Motor neuron (in vitro differentiated cells): ENCODE measurements at regions not wholly inside any gene's neighbourhood (a gene's known extent, or its start where the extent isn't known, plus 50 kb on each side); places are given as distances from the start of the nearest gene placed in this dataset.
"Not testable (repeated sequence)": the region's sequence is repeated elsewhere in the genome, so short reads cannot be mapped to it uniquely, and the experiment has no call there.

ENCODE experiments used
- ATAC-seq, 8 experiments: fragments of 200-7000 bp; cut with Tn5 transposase; replicated peaks in 6 of 8; 2 replicates each; pipeline ENCODE4 v1.8.0; 2021; ENCODE audit warnings: mild to moderate bottlenecking in 8 of 8, moderate library complexity in 8 of 8
- H3K27ac ChIP-seq, 2 donors: fragments of 250-450 bp; sonication (Bioruptor Pico); 2 replicates each; pipeline ENCODE4 v1.9.0; 2021; ENCODE audit warnings: antibody characterized with exemption in 2 of 2, mild to moderate bottlenecking in 2 of 2, moderate library complexity in 1 of 2
- H3K4me1 ChIP-seq, 2 donors: fragments of 250-450 bp; sonication (Bioruptor Pico); replicated peaks in 1 of 2; 2 replicates each; pipeline ENCODE4 v1.6.1; 2021; ENCODE audit warnings: antibody characterized with exemption in 2 of 2, mild to moderate bottlenecking in 2 of 2, moderate library complexity in 1 of 2
- H3K4me3 ChIP-seq, 5 donors: fragments of 250-450 bp; sonication (Bioruptor Pico); 2 replicates each; pipeline ENCODE4 v1.9.0; 2021; ENCODE audit warnings: antibody characterized with exemption in 5 of 5, mild to moderate bottlenecking in 5 of 5, moderate library complexity in 4 of 5
- WGBS, 10 experiments: fragments of 450-650 bp; shearing (Covaris generic); methylation state at CpG; one replicate each; pipeline ENCODE4 v1.0.0; 2022; 5-methylcytosine and 5-hydroxymethylcytosine counted together
- in situ Hi-C, 9 experiments: fragments of 400-800 bp; cut with MboI; loops; one replicate each; pipeline ENCODE4 v1.15.0; 2021; ENCODE audit warnings: low sequenced_read_pairs in 9 of 9, low pct_unique_long_range_greater_than_20kb in 2 of 9; ENCODE audit not compliant: unreplicated experiment in 9 of 9

DNA sequence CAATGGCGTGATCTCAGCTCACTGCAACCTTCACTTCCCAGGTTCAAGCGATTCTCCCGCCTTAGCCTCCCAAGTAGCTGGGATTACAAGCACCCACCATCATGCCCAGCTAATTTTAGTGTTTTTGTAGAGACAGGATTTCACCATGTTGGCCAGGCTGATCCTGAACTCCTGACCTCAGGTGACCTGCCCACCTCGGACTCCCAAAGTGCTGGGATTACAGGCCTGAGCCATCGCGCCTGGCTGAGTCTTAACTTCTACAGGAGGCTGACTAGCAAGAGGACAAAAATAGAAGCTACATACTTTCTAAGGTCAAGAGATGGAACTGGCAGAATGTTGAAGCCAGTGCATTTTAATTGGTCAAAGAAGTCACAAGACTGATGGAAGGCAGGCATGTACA lies 2296.2 kb upstream of the RAG2 start:
- in situ Hi-C loops, H3K4me3 ChIP-seq: not testable (repeated sequence)
- 6 to 100% (median 89%) methylated on average over 1 to 4 of the region's 6 CpGs; no CpG with 5 or more reads in 2 of the 10 experiments for WGBS, 10 experiments

DNA sequence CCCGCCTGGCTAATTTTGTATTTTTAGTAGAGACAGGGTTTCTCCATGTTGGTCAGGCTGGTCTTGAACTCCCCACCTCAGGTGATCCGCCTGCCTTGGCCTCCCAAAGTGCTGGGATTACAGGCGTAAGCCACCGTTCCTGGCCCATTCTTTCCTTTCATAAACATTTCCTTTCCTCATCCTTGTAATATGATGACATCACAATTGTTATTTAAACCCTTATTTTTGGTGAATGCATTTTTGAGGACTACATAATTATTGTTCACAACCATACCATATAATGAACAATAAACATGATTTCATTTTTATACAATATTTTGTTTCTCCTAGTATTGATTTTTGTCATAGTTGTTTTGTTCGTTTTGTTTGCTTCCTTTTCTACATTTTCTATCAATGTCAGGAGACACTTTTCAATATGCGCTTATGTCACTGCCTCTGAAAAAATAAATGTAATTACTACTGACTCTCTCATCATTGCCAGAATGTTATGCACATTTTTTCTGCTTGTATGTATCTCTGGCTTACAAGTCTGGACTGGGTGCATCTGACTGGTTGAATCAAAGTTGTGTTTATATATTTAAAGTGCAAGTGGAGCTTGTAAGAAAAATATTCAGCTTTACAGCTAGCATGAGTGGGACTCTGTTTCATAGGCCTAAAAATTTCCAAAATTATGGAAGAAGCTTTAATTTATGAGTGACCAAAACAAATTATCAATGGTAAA lies 2286.3 kb upstream of the RAG2 start:
- in situ Hi-C loops = no loop called here
- H3K4me3 ChIP-seq = no peak overlapping the region

More for the DNA sequence above, 2296.2 kb upstream of the RAG2 start:
- not testable (repeated sequence) for ATAC-seq, H3K4me1 ChIP-seq, H3K27ac ChIP-seq

DNA sequence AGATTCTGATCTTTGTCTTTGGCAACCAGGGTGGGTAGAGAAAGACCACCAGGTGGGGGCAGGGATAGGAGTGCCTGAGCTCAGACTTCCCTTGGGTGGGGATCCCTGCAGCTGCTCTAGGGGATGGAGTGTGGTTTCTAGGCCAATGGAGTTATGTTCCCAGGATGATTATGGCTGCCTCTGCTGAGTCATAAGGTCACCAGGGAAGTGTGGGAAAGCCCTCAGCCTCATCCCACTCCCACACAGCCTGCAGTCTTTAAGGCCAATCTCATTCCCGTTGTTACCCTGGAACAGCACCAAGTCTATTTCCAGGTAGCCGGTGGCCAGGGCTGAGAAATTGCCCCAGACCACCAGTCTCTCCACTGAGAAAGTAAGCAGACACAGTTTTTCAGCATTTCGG lies 2269.3 kb upstream of the RAG2 start:
- 0 to 100% (median 17%) methylated on average over 1 to 2 of the region's 3 CpGs; no CpG with 5 or more reads in 3 of the 10 experiments for WGBS, 10 experiments
- H3K4me1 ChIP-seq = no peaks in the 10 kb centered on the region
- in situ Hi-C loops = no loop called here
- ATAC-seq = no peak
- no peak overlapping the region for H3K27ac ChIP-seq
- H3K4me3 ChIP-seq = no peak overlapping the region

More for the DNA sequence above, 2286.3 kb upstream of the RAG2 start:
- WGBS, 10 experiments = 0 to 100% (median 87%) methylated on average over 1 to 6 of the region's 6 CpGs
- ATAC-seq = no peak
- Histone ChIP-seq H3K27ac (no peak overlapping the region), H3K4me1 (no peaks in the 10 kb centered on the region)

DNA sequence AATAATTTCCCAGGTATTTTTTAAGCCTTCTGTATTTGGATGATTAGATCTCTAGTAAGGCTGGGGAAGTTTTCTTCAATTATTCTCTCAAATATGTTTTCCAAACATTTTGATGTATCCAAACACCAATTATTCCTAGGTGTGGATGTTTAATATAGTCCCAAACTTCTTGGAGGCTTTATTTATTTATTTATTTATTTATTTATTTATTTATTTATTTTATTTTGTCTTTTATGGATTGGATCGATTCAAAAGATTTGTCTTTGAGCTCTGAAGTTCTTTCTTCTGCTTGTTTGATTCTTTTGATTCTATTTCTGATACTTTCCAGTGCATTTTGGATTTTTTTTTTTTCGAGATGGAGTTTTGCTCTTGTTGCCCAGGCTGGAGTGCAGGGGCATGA lies 2267.9 kb upstream of the RAG2 start:
- H3K4me3 ChIP-seq = no peak overlapping the region
- no peak for ATAC-seq
- H3K27ac ChIP-seq = no peak overlapping the region
- in situ Hi-C loops = no loop called here
- H3K4me1 ChIP-seq = no peaks in the 10 kb centered on the region
- WGBS, 10 experiments = 0 to 89% (median 38%) methylated on average over 1 to 2 of the region's 2 CpGs

DNA sequence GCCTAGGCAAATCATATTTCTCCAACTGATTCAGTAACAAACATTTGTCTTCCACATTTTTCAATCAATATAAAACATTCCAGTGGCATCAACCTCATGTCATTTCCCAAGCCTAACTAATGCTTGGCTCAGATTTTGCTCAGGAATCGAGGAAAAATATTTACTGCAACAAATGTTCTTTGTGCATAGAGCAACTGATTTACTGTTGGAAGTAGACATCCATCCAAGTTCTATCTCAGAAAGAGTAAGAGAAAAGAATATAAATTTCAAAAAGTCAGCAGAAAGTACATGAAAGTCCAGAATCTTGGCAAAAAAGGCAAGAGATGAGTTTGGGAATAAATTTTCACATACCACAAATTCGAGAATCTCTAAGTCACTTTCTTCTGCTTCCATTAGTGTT lies 2245.0 kb upstream of the RAG2 start:
- in situ Hi-C loops = no loop called here
- no peaks in the 10 kb centered on the region for H3K4me1 ChIP-seq
- no peak overlapping the region for H3K4me3 ChIP-seq
- no peak for ATAC-seq
- WGBS, 10 experiments = 0 to 86% (median 56%) methylated on average over 1 to 2 of the region's 2 CpGs
- H3K27ac ChIP-seq = no peak overlapping the region

DNA sequence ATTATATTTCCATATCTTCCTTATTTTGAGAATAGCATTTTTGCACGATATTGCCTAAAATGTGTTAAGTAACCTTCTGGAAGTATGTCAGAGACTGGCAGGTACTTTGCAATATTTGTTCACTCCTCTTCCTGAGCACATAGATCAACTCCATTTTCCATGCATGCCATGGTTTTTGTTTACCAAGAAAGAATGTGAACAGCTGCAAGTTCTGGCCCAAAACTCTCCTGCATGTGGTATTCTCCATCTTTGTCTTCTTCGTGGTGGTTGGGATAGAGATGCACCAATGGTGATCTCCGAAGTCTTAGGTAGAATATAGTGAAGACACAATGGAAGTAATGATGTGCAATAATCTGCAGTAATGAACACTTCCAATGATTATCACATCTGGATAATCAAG lies 2241.0 kb upstream of the RAG2 start:
- no peak overlapping the region for H3K27ac ChIP-seq
- no peak for ATAC-seq
- in situ Hi-C loops = no loop called here
- WGBS, 10 experiments = 0 to 93% (median 37%) methylated on average over 1 to 3 of the region's 3 CpGs
- no peak overlapping the region for H3K4me3 ChIP-seq
- H3K4me1 ChIP-seq = no peaks in the 10 kb centered on the region

- in situ Hi-C loops = no loop called here
- 0 to 100% (median 20%) methylated on average over 1 to 4 of the region's 4 CpGs; no CpG with 5 or more reads in 1 of the 10 experiments for WGBS, 10 experiments
- Histone ChIP-seq H3K27ac (no peak overlapping the region), H3K4me3 (no peak overlapping the region), H3K4me1 (no peaks in the 10 kb centered on the region)
- peak in 4 of 8 experiments; percentile 34 to 77 (median 41) for ATAC-seq
Observed at GRCh38 chr11:38835966-38836365, 2237.9 kb upstream of the RAG2 start.

- Histone ChIP-seq H3K4me3 (no peak overlapping the region), H3K27ac (no peak overlapping the region), H3K4me1 (no peaks in the 10 kb centered on the region)
- in situ Hi-C loops = no loop called here
- no peak for ATAC-seq
- 14 to 100% (median 76%) methylated on average over 1 to 3 of the region's 3 CpGs; no CpG with 5 or more reads in 1 of the 10 experiments for WGBS, 10 experiments
Observed at GRCh38 chr11:38824573-38824972, 2226.5 kb upstream of the RAG2 start.

GRCh38 chr11:38821786-38822185 lies 2223.8 kb upstream of the RAG2 start:
- ATAC-seq = not testable (repeated sequence)
- 10 to 73% (median 50%) methylated on average over 3 to 6 of the region's 9 CpGs; no CpG with 5 or more reads in 7 of the 10 experiments for WGBS, 10 experiments

DNA sequence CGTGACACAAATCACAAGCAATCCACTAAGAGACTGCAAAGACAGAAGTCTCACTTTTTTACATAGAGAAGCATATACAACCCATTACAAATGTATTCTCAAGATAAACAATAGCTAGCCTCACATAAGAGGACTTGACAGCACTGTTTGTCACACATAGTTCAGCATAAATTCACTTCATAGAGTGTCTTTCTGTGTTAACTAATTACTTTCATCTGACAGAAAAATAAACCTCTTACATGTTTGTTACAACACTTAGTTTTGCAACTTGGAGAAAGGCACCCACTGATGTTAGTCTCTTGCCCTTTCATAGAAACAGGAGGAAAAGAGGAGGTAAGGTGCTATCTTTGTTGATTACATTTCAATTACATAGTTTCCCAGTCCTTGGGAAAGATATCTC lies 2221.9 kb upstream of the RAG2 start:
- no peak overlapping the region for H3K4me3 ChIP-seq
- no peak for ATAC-seq
- 0 to 100% (median 55%) methylated on average over 1 of the region's 1 CpG; no CpG with 5 or more reads in 2 of the 10 experiments for WGBS, 10 experiments
- in situ Hi-C loops = no loop called here
- no peak overlapping the region for H3K27ac ChIP-seq
- H3K4me1 ChIP-seq = peaks cover 0 to 2% of the 10 kb centered on the region in 2 donors

More at GRCh38 chr11:38821786-38822185, 2223.8 kb upstream of the RAG2 start:
- H3K27ac ChIP-seq, H3K4me3 ChIP-seq, H3K4me1 ChIP-seq, in situ Hi-C loops: not testable (repeated sequence)

DNA sequence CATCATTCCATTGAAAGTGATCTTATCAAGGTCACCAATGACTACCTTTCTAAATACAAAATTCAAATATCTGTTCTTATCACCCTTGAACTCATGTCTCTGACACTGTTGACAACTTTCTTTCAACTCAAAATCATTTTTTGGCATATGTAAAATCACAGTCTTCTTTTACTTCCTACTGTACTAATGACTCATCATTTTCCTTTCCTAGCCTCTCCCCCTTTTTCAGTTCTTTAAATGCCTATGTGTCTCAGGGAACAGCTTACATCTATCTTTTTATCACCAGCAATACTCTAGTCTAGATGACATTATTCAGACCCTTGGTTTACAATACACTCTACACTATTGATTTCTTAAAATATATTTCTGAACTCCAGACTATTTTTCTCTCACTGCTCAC lies 2220.7 kb upstream of the RAG2 start:
- no peak overlapping the region for H3K27ac ChIP-seq
- H3K4me1 ChIP-seq = peaks cover 0 to 2% of the 10 kb centered on the region in 2 donors
- in situ Hi-C loops = no loop called here
- no peak overlapping the region for H3K4me3 ChIP-seq
- ATAC-seq = no peak

DNA sequence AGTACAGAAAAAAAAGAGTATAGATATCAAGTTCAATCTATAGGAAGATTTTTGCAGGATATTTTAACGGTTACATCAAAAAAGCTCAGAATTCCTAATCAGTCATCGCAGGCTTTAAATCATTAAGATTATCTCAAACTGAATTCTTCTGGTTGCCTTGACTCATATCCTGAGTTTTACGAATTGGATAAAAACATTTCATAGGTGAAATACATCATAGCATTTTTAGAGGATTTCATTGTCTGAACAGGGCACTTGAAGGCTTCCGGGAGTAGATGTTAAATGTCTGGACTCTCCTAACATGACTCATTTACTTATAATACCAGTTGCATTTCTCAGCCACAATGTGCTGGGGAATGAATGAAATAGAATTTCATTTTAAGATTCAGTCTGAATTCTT lies 2216.6 kb upstream of the RAG2 start:
- WGBS, 10 experiments = 33 to 100% (median 75%) methylated on average over 2 to 4 of the region's 4 CpGs
- H3K27ac ChIP-seq = no peak overlapping the region

DNA sequence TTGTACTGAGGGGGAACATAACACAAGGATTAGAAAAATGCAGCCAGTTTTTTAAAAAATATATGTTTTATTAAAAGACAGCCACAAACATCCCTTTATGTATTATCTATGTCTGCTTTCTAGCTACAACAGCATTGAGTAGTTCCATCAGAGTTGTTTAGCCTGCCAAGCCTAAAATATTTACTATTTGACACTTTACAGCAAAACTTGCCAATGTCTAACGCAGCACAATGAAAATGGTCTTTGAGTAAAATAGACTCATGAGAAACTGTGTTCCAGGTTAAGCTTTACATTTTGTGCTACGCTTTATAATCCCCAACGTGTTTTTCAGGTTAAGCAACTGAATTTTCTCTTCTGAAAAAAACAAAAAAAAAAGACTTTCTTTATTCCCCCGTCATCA lies 2211.5 kb upstream of the RAG2 start:
- ATAC-seq = no peak
- no peak overlapping the region for H3K27ac ChIP-seq
- no peak overlapping the region for H3K4me3 ChIP-seq
- 3 to 96% (median 65%) methylated on average over 1 to 4 of the region's 4 CpGs for WGBS, 10 experiments
- H3K4me1 ChIP-seq = peaks cover 0 to 7% of the 10 kb centered on the region in 2 donors
- in situ Hi-C loops = no loop called here

More for the DNA sequence above, 2216.6 kb upstream of the RAG2 start:
- no peak overlapping the region for H3K4me3 ChIP-seq
- peaks cover 0 to 2% of the 10 kb centered on the region in 2 donors for H3K4me1 ChIP-seq
- in situ Hi-C loops = no loop called here
- ATAC-seq = no peak

GRCh38 chr11:38796281-38796680 lies 2198.2 kb upstream of the RAG2 start:
- in situ Hi-C loops = no loop called here
- Histone ChIP-seq H3K4me3 (no peak overlapping the region), H3K27ac (no peak overlapping the region), H3K4me1 (no peaks in the 10 kb centered on the region)
- WGBS, 10 experiments = 0 to 90% (median 60%) methylated on average over 1 of the region's 1 CpG; no CpG with 5 or more reads in 3 of the 10 experiments
- no peak for ATAC-seq
